Caco-2 (cell line): ENCODE measurements at regions not wholly inside any gene's neighbourhood (a gene's known extent, or its start where the extent isn't known, plus 50 kb on each side); places are given as distances from the start of the nearest gene placed in this dataset.

Source experiments
- BruUV-seq: library from RNA; stranded (reverse); fragments of 400-500 nt; replicated peaks from 2 replicates; lab custom pipeline; 2021; lab: Mats Ljungman, UMichigan
- CTCF ChIA-PET: fragments of 300-600 bp; sonication (Branson Sonifier 250); formaldehyde crosslinking; loops from one replicate; lab custom pipeline; 2022; ENCODE audit warnings: antibody characterized with exemption; lab: Charles Lee
- POLR2A ChIA-PET: fragments of 300-600 bp; sonication (Branson Sonifier 250); formaldehyde crosslinking; loops from one replicate; lab custom pipeline; 2022; ENCODE audit warnings: antibody characterized with exemption; lab: Charles Lee
- DNase-seq, 2 experiments: peaks; one replicate each; pipeline versions ENCODE4 v3.0.0 to v3.0.0-alpha.2; 2020 to 2022
- H3K27me3 ChIP-seq: replicated peaks from 2 replicates; pipeline ENCODE4 v1.6.0; 2011; ENCODE audit warnings: low read length; ENCODE audit not compliant: control insufficient read depth, insufficient read depth
- H3K36me3 ChIP-seq: 2 replicates; pipeline ENCODE4 v1.5.1; 2011; ENCODE audit warnings: low read length; ENCODE audit not compliant: control insufficient read depth, insufficient read depth
- H3K4me1 ChIP-seq: fragments of 250-450 bp; sonication (Bioruptor Pico); 2 replicates; pipeline ENCODE4 v1.5.1; 2020; ENCODE audit warnings: mild to moderate bottlenecking
- H3K4me3 ChIP-seq: 2 replicates; pipeline ENCODE4 v1.5.1; 2011; ENCODE audit warnings: low read depth, mild to moderate bottlenecking, control low read depth, low read length
- H3K9me3 ChIP-seq: fragments of 250-450 bp; sonication (Bioruptor Pico); 2 replicates; pipeline ENCODE4 v1.5.1; 2020; ENCODE audit warnings: mild to moderate bottlenecking, moderate library complexity
- H3K27ac Mint-ChIP-seq: one replicate; pipeline ENCODE4 v1.8.0; 2022; ENCODE audit warnings: mixed read lengths; ENCODE audit not compliant: unreplicated experiment
- H3K27me3 Mint-ChIP-seq: one replicate; pipeline ENCODE4 v1.8.0; 2022; ENCODE audit warnings: mixed read lengths; ENCODE audit not compliant: insufficient read depth, unreplicated experiment
- H3K36me3 Mint-ChIP-seq: one replicate; pipeline ENCODE4 v1.8.0; 2022; ENCODE audit warnings: mild to moderate bottlenecking, mixed read lengths; ENCODE audit not compliant: insufficient read depth, unreplicated experiment
- H3K4me1 Mint-ChIP-seq: one replicate; pipeline ENCODE4 v1.8.0; 2022; ENCODE audit warnings: low read depth, mixed read lengths; ENCODE audit not compliant: unreplicated experiment
- H3K4me3 Mint-ChIP-seq: one replicate; pipeline ENCODE4 v1.8.0; 2022; ENCODE audit warnings: mild to moderate bottlenecking, moderate library complexity, mixed read lengths; ENCODE audit not compliant: unreplicated experiment
- H3K9me3 Mint-ChIP-seq: one replicate; pipeline ENCODE4 v1.8.0; 2022; ENCODE audit warnings: mixed read lengths; ENCODE audit not compliant: unreplicated experiment
- CTCF ChIP-seq, 2 experiments: fragments of 200-600 bp in 1 of 2; IDR thresholded peaks; 1 replicate in 1 of 2; 2 replicates in 1 of 2; pipeline versions ENCODE4 v1.5.1 to v1.8.0; 2011 to 2022; ENCODE audit warnings: antibody characterized with exemption in 1 of 2, control low read depth in 1 of 2, inconsistent platforms in 1 of 2, low read depth in 1 of 2, low read length in 1 of 2, mild to moderate bottlenecking in 1 of 2, moderate library complexity in 1 of 2; ENCODE audit not compliant: insufficient read depth in 1 of 2, severe bottlenecking in 1 of 2, unreplicated experiment in 1 of 2
- intact Hi-C: fragments of 100-400 bp; cut with micrococcal nuclease; formaldehyde crosslinking; loops from one replicate; pipeline ENCODE4 v1.10.0; 2022; ENCODE audit not compliant: unreplicated experiment

GRCh38 chr9:84189904-84190303 is 150.7 kb downstream of the SLC28A3 start:
- BruUV-seq: no TSS peak
- H3K36me3 Mint-ChIP-seq: no peaks in the 10 kb centered on the region
- H3K27me3 Mint-ChIP-seq: peaks cover 11% of the 10 kb centered on the region
- Histone ChIP-seq H3K4me3 (no peak overlapping the region), H3K36me3 (no peaks in the 10 kb centered on the region), H3K27me3 (no peaks in the 10 kb centered on the region), H3K4me1 (no peaks in the 10 kb centered on the region), H3K9me3 (no peaks in the 10 kb centered on the region)
- CTCF ChIA-PET: no interaction called here
- TF ChIP-seq CTCF (IDR thresholded peaks at IDR 0.05; ENCODE audit: insufficient read depth in 1 of 2, low read depth in 1 of 2, low read length in 1 of 2, severe bottlenecking in 1 of 2, unreplicated experiment in 1 of 2): no peak
- no peak for DNase-seq
- intact Hi-C loops: no loop called here
- no peaks in the 10 kb centered on the region for H3K9me3 Mint-ChIP-seq
- no peak overlapping the region for H3K4me3 Mint-ChIP-seq
- no peak overlapping the region for H3K27ac Mint-ChIP-seq
- POLR2A ChIA-PET: no interaction called here
- no peaks in the 10 kb centered on the region for H3K4me1 Mint-ChIP-seq

GRCh38 chr9:84190411-84190810 is 150.1 kb downstream of the SLC28A3 start:
- no TSS peak for BruUV-seq
- Mint-ChIP-seq H3K27me3 (peaks cover 11% of the 10 kb centered on the region), H3K27ac (no peak overlapping the region), H3K4me3 (no peak overlapping the region), H3K36me3 (no peaks in the 10 kb centered on the region), H3K4me1 (no peaks in the 10 kb centered on the region), H3K9me3 (no peaks in the 10 kb centered on the region)
- TF ChIP-seq CTCF (IDR thresholded peaks at IDR 0.05; ENCODE audit: insufficient read depth in 1 of 2, low read depth in 1 of 2, low read length in 1 of 2, severe bottlenecking in 1 of 2, unreplicated experiment in 1 of 2): no peak
- Histone ChIP-seq H3K4me3 (no peak overlapping the region), H3K4me1 (no peaks in the 10 kb centered on the region), H3K27me3 (no peaks in the 10 kb centered on the region), H3K36me3 (no peaks in the 10 kb centered on the region), H3K9me3 (no peaks in the 10 kb centered on the region)
- ChIA-PET POLR2A (no interaction called here), CTCF (no interaction called here)
- intact Hi-C loops: no loop called here
- DNase-seq: no peak

GRCh38 chr9:84206801-84207370 is 133.7 kb downstream of the SLC28A3 start:
- Histone ChIP-seq H3K4me1 (no peaks in the 10 kb centered on the region), H3K4me3 (no peak overlapping the region), H3K27me3 (no peaks in the 10 kb centered on the region; the same call in 1 of the 2 replicates), H3K36me3 (no peaks in the 10 kb centered on the region), H3K9me3 (no peaks in the 10 kb centered on the region)
- H3K9me3 Mint-ChIP-seq: no peaks in the 10 kb centered on the region
- no peak for TF ChIP-seq CTCF (IDR thresholded peaks at IDR 0.05; ENCODE audit: insufficient read depth in 1 of 2, low read depth in 1 of 2, low read length in 1 of 2, severe bottlenecking in 1 of 2, unreplicated experiment in 1 of 2)
- peaks cover 3% of the 10 kb centered on the region for H3K27me3 Mint-ChIP-seq
- ChIA-PET POLR2A (no interaction called here), CTCF (no interaction called here)
- BruUV-seq: no TSS peak
- DNase-seq: no peak
- no peaks in the 10 kb centered on the region for H3K36me3 Mint-ChIP-seq
- H3K4me1 Mint-ChIP-seq: no peaks in the 10 kb centered on the region
- intact Hi-C loops: no loop called here
- no peak overlapping the region for H3K27ac Mint-ChIP-seq
- no peak overlapping the region for H3K4me3 Mint-ChIP-seq
